Stomach (tissue), 8 donors: ENCODE measurements at regions not wholly inside any gene's neighbourhood (a gene's known extent, or its start where the extent isn't known, plus 50 kb on each side); places are given as distances from the start of the nearest gene placed in this dataset.

Experiments used
- DNase-seq, 2 donors: peaks; one replicate each; pipeline versions ENCODE4 v3.0.0 to v3.0.0-alpha.2; 2013 to 2019
- H3K27ac ChIP-seq, 5 donors: fragments of 200-600 bp in 4 of 5; sonication (generic) in 4 of 5; one replicate each; pipeline ENCODE4 v1.5.1; 2013 to 2019; ENCODE audit warnings: mild to moderate bottlenecking in 1 of 5, moderate library complexity in 1 of 5
- H3K27me3 ChIP-seq, 3 donors: fragments of 200-600 bp; sonication (generic); one replicate each; pipeline ENCODE4 v1.5.1; 2017 to 2019; ENCODE audit warnings: mixed run types in 1 of 3
- H3K36me3 ChIP-seq, 4 donors: fragments of 200-600 bp; sonication (generic); 1 replicate in 3 of 4; 2 replicates in 1 of 4; pipeline ENCODE4 v1.5.1; 2016 to 2019
- H3K4me1 ChIP-seq, 4 donors: fragments of 200-600 bp; sonication (generic); one replicate each; pipeline ENCODE4 v1.5.1; 2016 to 2019
- H3K4me3 ChIP-seq, 4 donors: fragments of 200-600 bp; sonication (generic) in 3 of 4; one replicate each; pipeline ENCODE4 v1.5.1; 2016 to 2019; ENCODE audit warnings: mild to moderate bottlenecking in 1 of 4
- H3K9me3 ChIP-seq, 4 donors: fragments of 200-600 bp; sonication (generic); one replicate each; pipeline ENCODE4 v1.5.1; 2016 to 2019
- CTCF ChIP-seq, 7 experiments: fragments of 450-650 bp in 4 of 7; fragments of 200-600 bp in 3 of 7; sonication (generic) in 3 of 7; IDR thresholded peaks; one replicate each; pipeline ENCODE4 v1.5.1; 2016 to 2019; ENCODE audit warnings: antibody characterized with exemption in 7 of 7, control low read depth in 2 of 7, mild to moderate bottlenecking in 1 of 7
- EP300 ChIP-seq: sonication (generic); formaldehyde crosslinking; IDR thresholded peaks from one replicate; pipeline ENCODE4 v1.6.1; 2017; ENCODE audit warnings: antibody characterized with exemption
- POLR2A ChIP-seq, 4 donors: fragments of 450-650 bp; IDR thresholded peaks; one replicate each; pipeline ENCODE4 v1.6.1; 2016; ENCODE audit warnings: antibody characterized with exemption in 4 of 4, control low read depth in 2 of 4, mild to moderate bottlenecking in 1 of 4, moderate library complexity in 1 of 4
- POLR2AphosphoS5 ChIP-seq, 3 donors: sonication (generic); formaldehyde crosslinking; IDR thresholded peaks; one replicate each; pipeline ENCODE4 v1.6.1; 2016; ENCODE audit warnings: antibody characterized with exemption in 3 of 3
- WGBS, 5 donors: extraction: QIAGEN DNeasy Blood & Tissue Kit in 3 of 5; methylation state at CpG; one replicate each; pipeline versions ENCODE4 v1.1.5 to v1.1.7; 2013 to 2018; 5-methylcytosine and 5-hydroxymethylcytosine counted together
- intact Hi-C: fragments of 100-400 bp; cut with DNase I; formaldehyde crosslinking; loops from one replicate; pipeline ENCODE4 v1.15.1; 2023; ENCODE audit warnings: low total_unique reads
- donor health status: healthy with polysubstance abuse.
- donor health status: Bipolar disorder and iron deficiency.
- donor health status: healthy.

- H3K4me3 ChIP-seq: no peak overlapping the region
- no peaks in the 10 kb centered on the region for H3K36me3 ChIP-seq
- no peak for DNase-seq
- no peaks in the 10 kb centered on the region for H3K4me1 ChIP-seq
- TF ChIP-seq EP300 (no peak), POLR2AphosphoS5 (IDR thresholded peaks at IDR 0.05) (no peak), POLR2A (IDR thresholded peaks at IDR 0.05) (no peak)
- no peaks in the 10 kb centered on the region for H3K9me3 ChIP-seq
- H3K27ac ChIP-seq: no peak overlapping the region
- no peaks in the 10 kb centered on the region for H3K27me3 ChIP-seq
- intact Hi-C loops: no loop called here
These were observed 59.9 kb upstream of the ODC1 start for GRCh38 chr2:10508038-10508437.

- Histone ChIP-seq H3K4me3 (no peak overlapping the region), H3K4me1 (no peaks in the 10 kb centered on the region), H3K27me3 (no peaks in the 10 kb centered on the region), H3K9me3 (no peaks in the 10 kb centered on the region), H3K36me3 (no peaks in the 10 kb centered on the region), H3K27ac (no peak overlapping the region)
- intact Hi-C loops: no loop called here
- DNase-seq: peak in 1 of 2 donors; percentile 9
- no peak for TF ChIP-seq POLR2AphosphoS5 (IDR thresholded peaks at IDR 0.05)
- no peak for TF ChIP-seq CTCF (IDR thresholded peaks at IDR 0.05)
- TF ChIP-seq POLR2A (IDR thresholded peaks at IDR 0.05): no peak
- TF ChIP-seq EP300: no peak
- WGBS, 5 donors: 79 to 92% (median 92%) methylated on average over 4 to 8 of the region's 8 CpGs
These were observed 59.0 kb upstream of the ODC1 start for GRCh38 chr2:10507106-10507505.

GRCh38 chr2:10504994-10505820 lies 57.1 kb upstream of the ODC1 start:
- Histone ChIP-seq H3K4me3 (no peak overlapping the region), H3K9me3 (no peaks in the 10 kb centered on the region), H3K27me3 (no peaks in the 10 kb centered on the region), H3K27ac (no peak overlapping the region), H3K36me3 (no peaks in the 10 kb centered on the region), H3K4me1 (no peaks in the 10 kb centered on the region)
- intact Hi-C loops: no loop called here
- TF ChIP-seq POLR2AphosphoS5 (IDR thresholded peaks at IDR 0.05): no peak
- no peak for TF ChIP-seq POLR2A (IDR thresholded peaks at IDR 0.05)
- no peak for TF ChIP-seq EP300
- no peak for TF ChIP-seq CTCF (IDR thresholded peaks at IDR 0.05)
- DNase-seq: peak in 1 of 2 donors; percentile 15
- WGBS, 5 donors: 87 to 95% (median 93%) methylated on average over 3 to 13 of the region's 13 CpGs

- intact Hi-C loops: no loop called here
- no peak overlapping the region for H3K27ac ChIP-seq
- H3K27me3 ChIP-seq: no peaks in the 10 kb centered on the region
- H3K4me3 ChIP-seq: no peak overlapping the region
- H3K9me3 ChIP-seq: no peaks in the 10 kb centered on the region
- no peaks in the 10 kb centered on the region for H3K36me3 ChIP-seq
- 70 to 85% (median 82%) methylated on average over 16 of the region's 16 CpGs for WGBS, 5 donors
- H3K4me1 ChIP-seq: no peaks in the 10 kb centered on the region
- no peak for TF ChIP-seq EP300
- no peak for TF ChIP-seq POLR2A (IDR thresholded peaks at IDR 0.05)
- no peak for TF ChIP-seq POLR2AphosphoS5 (IDR thresholded peaks at IDR 0.05)
- TF ChIP-seq CTCF (IDR thresholded peaks at IDR 0.05): no peak
- DNase-seq: peak in 1 of 2 donors; percentile 11
These were observed 56.4 kb upstream of the ODC1 start for GRCh38 chr2:10504370-10504993.

- H3K27ac ChIP-seq: no peak overlapping the region
- intact Hi-C loops: no loop called here
- H3K9me3 ChIP-seq: no peaks in the 10 kb centered on the region
- no peak for DNase-seq
- TF ChIP-seq POLR2AphosphoS5 (IDR thresholded peaks at IDR 0.05) (no peak), CTCF (IDR thresholded peaks at IDR 0.05) (no peak)
- H3K4me1 ChIP-seq: peaks cover 0 to 6% (median 3%) of the 10 kb centered on the region in 4 donors
- H3K4me3 ChIP-seq: no peak overlapping the region
- WGBS, 5 donors: 86 to 93% (median 90%) methylated on average over 3 of the region's 3 CpGs
- H3K27me3 ChIP-seq: peaks cover 0 to 3% (median 0%) of the 10 kb centered on the region in 3 donors
- H3K36me3 ChIP-seq: no peaks in the 10 kb centered on the region
These were observed 54.6 kb upstream of the ODC1 start for GRCh38 chr2:10502803-10503107.
